ENCODE measurements at regions not wholly inside any gene's neighbourhood (a gene's known extent, or its start where the extent isn't known, plus 50 kb on each side); places are given as distances from the start of the nearest gene placed in this dataset.

- no peak for DNase-seq
- Mint-ChIP-seq H3K27me3 (ENCODE audit: insufficient read depth) (no peaks in the 10 kb centered on the region), H3K4me1 (ENCODE audit: low read depth) (peaks cover 56% of the 10 kb centered on the region), H3K36me3 (ENCODE audit: low read depth) (peaks cover 5% of the 10 kb centered on the region), H3K27ac (no peak overlapping the region), H3K9me3 (no peaks in the 10 kb centered on the region), H3K4me3 (no peak overlapping the region)
- TF ChIP-seq, protein P1, sequence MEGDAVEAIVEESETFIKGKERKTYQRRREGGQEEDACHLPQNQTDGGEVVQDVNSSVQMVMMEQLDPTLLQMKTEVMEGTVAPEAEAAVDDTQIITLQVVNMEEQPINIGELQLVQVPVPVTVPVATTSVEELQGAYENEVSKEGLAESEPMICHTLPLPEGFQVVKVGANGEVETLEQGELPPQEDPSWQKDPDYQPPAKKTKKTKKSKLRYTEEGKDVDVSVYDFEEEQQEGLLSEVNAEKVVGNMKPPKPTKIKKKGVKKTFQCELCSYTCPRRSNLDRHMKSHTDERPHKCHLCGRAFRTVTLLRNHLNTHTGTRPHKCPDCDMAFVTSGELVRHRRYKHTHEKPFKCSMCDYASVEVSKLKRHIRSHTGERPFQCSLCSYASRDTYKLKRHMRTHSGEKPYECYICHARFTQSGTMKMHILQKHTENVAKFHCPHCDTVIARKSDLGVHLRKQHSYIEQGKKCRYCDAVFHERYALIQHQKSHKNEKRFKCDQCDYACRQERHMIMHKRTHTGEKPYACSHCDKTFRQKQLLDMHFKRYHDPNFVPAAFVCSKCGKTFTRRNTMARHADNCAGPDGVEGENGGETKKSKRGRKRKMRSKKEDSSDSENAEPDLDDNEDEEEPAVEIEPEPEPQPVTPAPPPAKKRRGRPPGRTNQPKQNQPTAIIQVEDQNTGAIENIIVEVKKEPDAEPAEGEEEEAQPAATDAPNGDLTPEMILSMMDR (IDR thresholded peaks at IDR 0.05) = no peak
Measured at GRCh38 chr6:132088150-132088549, 137.0 kb upstream of the CCN2 start.

- peak overlapping the region; percentile 96 for H3K27ac Mint-ChIP-seq
- H3K4me3 Mint-ChIP-seq = no peak overlapping the region
- H3K27me3 Mint-ChIP-seq (ENCODE audit: insufficient read depth) = no peaks in the 10 kb centered on the region
- peaks cover 64% of the 10 kb centered on the region for H3K4me1 Mint-ChIP-seq (ENCODE audit: low read depth)
- TF ChIP-seq, protein P1 (IDR thresholded peaks at IDR 0.05) = no peak
- H3K9me3 Mint-ChIP-seq = no peaks in the 10 kb centered on the region
- no peak for DNase-seq
- H3K36me3 Mint-ChIP-seq (ENCODE audit: low read depth) = peaks cover 5% of the 10 kb centered on the region
Measured at GRCh38 chr6:132087391-132087790, 136.2 kb upstream of the CCN2 start.

- Mint-ChIP-seq H3K4me3 (peak overlapping the region; percentile 70), H3K27me3 (ENCODE audit: insufficient read depth) (no peaks in the 10 kb centered on the region), H3K9me3 (no peaks in the 10 kb centered on the region), H3K27ac (peak overlapping the region; percentile 96), H3K4me1 (ENCODE audit: low read depth) (peaks cover 79% of the 10 kb centered on the region), H3K36me3 (ENCODE audit: low read depth) (peaks cover 5% of the 10 kb centered on the region)
- no peak for DNase-seq
- TF ChIP-seq, protein P1 (IDR thresholded peaks at IDR 0.05) = no peak
Measured at GRCh38 chr6:132085731-132086130, 134.6 kb upstream of the CCN2 start.

GRCh38 chr6:132084811-132085509 lies 133.8 kb upstream of the CCN2 start:
- Mint-ChIP-seq H3K36me3 (ENCODE audit: low read depth) (peaks cover 3% of the 10 kb centered on the region), H3K27ac (peak overlapping the region; percentile 96), H3K4me3 (peak overlapping the region; percentile 70), H3K9me3 (no peaks in the 10 kb centered on the region), H3K4me1 (ENCODE audit: low read depth) (peaks cover 84% of the 10 kb centered on the region), H3K27me3 (ENCODE audit: insufficient read depth) (no peaks in the 10 kb centered on the region)
- TF ChIP-seq, protein P1 (IDR thresholded peaks at IDR 0.05) = no peak
- DNase-seq = peak; percentile 98

GRCh38 chr6:132082421-132082820 lies 131.2 kb upstream of the CCN2 start:
- DNase-seq = no peak

More at GRCh38 chr6:132082421-132082820, 131.2 kb upstream of the CCN2 start:
- Mint-ChIP-seq H3K36me3 (ENCODE audit: low read depth) (no peaks in the 10 kb centered on the region; the same call in 1 of the 2 replicates), H3K27me3 (ENCODE audit: insufficient read depth) (no peaks in the 10 kb centered on the region), H3K4me1 (ENCODE audit: low read depth) (peaks cover 84% of the 10 kb centered on the region), H3K4me3 (no peak overlapping the region; the same call in 1 of the 2 replicates), H3K27ac (peak overlapping the region; percentile 96), H3K9me3 (no peaks in the 10 kb centered on the region)
- TF ChIP-seq, protein P1 (IDR thresholded peaks at IDR 0.05) = no peak

Measured in HFFc6 (cell line).